H1 (cell line): ENCODE measurements at regions not wholly inside any gene's neighbourhood (a gene's known extent, or its start where the extent isn't known, plus 50 kb on each side); places are given as distances from the start of the nearest gene placed in this dataset.

Source experiments
- CTCF ChIA-PET: fragments of 300-600 bp; sonication (Branson Sonifier 250); formaldehyde crosslinking; loops from one replicate; lab custom pipeline; 2021; ENCODE audit not compliant: partially characterized antibody; lab: Charles Lee
- POLR2A ChIA-PET: fragments of 300-600 bp; sonication (Branson Sonifier 250); formaldehyde crosslinking; loops from one replicate; lab custom pipeline; 2021; ENCODE audit warnings: inconsistent platforms; ENCODE audit not compliant: partially characterized antibody; lab: Charles Lee
- DNase-seq, 2 experiments: peaks; one replicate each; pipeline versions ENCODE4 v3.0.0 to v3.0.0-alpha.2; 2010 to 2022; ENCODE audit warnings: low spot score in 2 of 2, low read depth in 1 of 2, mixed read lengths in 1 of 2
- FAIRE-seq: peaks from 2 replicates; lab custom pipeline; 2011; peaks lifted over from hg19 to GRCh38; lab: Jason Lieb, UNC
- H2AFZ ChIP-seq: 2 replicates; pipeline ENCODE4 v1.8.1; 2012; ENCODE audit warnings: low read length, inconsistent platforms
- H2AK5ac ChIP-seq: 2 replicates; pipeline ENCODE4 v1.6.1; 2013; ENCODE audit warnings: low read depth, low read length
- H2BK120ac ChIP-seq: replicated peaks from 2 replicates; pipeline ENCODE3; 2013; ENCODE audit warnings: low read depth, low read length, inconsistent platforms
- H2BK12ac ChIP-seq: 2 replicates; pipeline ENCODE4 v1.6.1; 2013; ENCODE audit warnings: low read depth, low read length
- H2BK15ac ChIP-seq: 2 replicates; pipeline ENCODE4 v1.6.1; 2013; ENCODE audit warnings: low read length
- H2BK20ac ChIP-seq: 2 replicates; pipeline ENCODE4 v1.6.1; 2013; ENCODE audit warnings: low read length
- H2BK5ac ChIP-seq: 2 replicates; pipeline ENCODE4 v1.6.1; 2013; ENCODE audit warnings: low read depth, low read length
- H3K14ac ChIP-seq: 2 replicates; pipeline ENCODE4 v1.6.1; 2013; ENCODE audit warnings: inconsistent platforms; ENCODE audit not compliant: insufficient read length
- H3K18ac ChIP-seq: 2 replicates; pipeline ENCODE4 v1.6.1; 2013; ENCODE audit warnings: low read length; ENCODE audit errors: extremely low read depth
- H3K23ac ChIP-seq: 2 replicates; pipeline ENCODE4 v1.6.1; 2013; ENCODE audit warnings: inconsistent platforms; ENCODE audit not compliant: insufficient read length
- H3K23me2 ChIP-seq: 2 replicates; pipeline ENCODE4 v1.6.1; 2013; ENCODE audit warnings: low read depth, low read length
- H3K27ac ChIP-seq: 2 replicates; pipeline ENCODE4 v1.6.1; 2011; ENCODE audit warnings: low read depth, low read length, inconsistent platforms
- H3K27me3 ChIP-seq, 4 experiments: replicated peaks in 1 of 4; 1 replicate in 1 of 4; 2 replicates in 3 of 4; pipeline versions ENCODE4 v1.6.1 to v1.8.1; 2011 to 2013; ENCODE audit warnings: low read length in 3 of 4, mild to moderate bottlenecking in 3 of 4, inconsistent platforms in 2 of 4, mixed read lengths in 2 of 4, moderate library complexity in 1 of 4; ENCODE audit not compliant: control insufficient read depth in 3 of 4, insufficient read depth in 3 of 4; ENCODE audit errors: extremely low read depth in 1 of 4
- H3K36me3 ChIP-seq, 4 experiments: 2 replicates each; pipeline versions ENCODE4 v1.6.1 to v1.8.1; 2011 to 2013; ENCODE audit warnings: mild to moderate bottlenecking in 4 of 4, low read length in 3 of 4, moderate library complexity in 2 of 4, control low read depth in 1 of 4, inconsistent platforms in 1 of 4; ENCODE audit not compliant: insufficient read depth in 4 of 4, control insufficient read depth in 2 of 4
- H3K4ac ChIP-seq: replicated peaks from 2 replicates; pipeline ENCODE3; 2013; ENCODE audit warnings: low read length, low read depth, mixed read lengths, inconsistent platforms; ENCODE audit not compliant: insufficient read length
- H3K4me1 ChIP-seq, 4 experiments: replicated peaks in 1 of 4; 1 replicate in 1 of 4; 2 replicates in 3 of 4; pipeline versions ENCODE4 v1.6.1 to v1.8.1; 2011 to 2013; ENCODE audit warnings: low read length in 3 of 4, inconsistent platforms in 2 of 4, mixed read lengths in 1 of 4; ENCODE audit not compliant: insufficient read depth in 4 of 4, control insufficient read depth in 3 of 4
- H3K4me2 ChIP-seq, 2 experiments: 2 replicates each; pipeline versions ENCODE4 v1.6.1 to v1.8.1; 2011 to 2013; ENCODE audit warnings: low read depth in 2 of 2, low read length in 2 of 2, control low read depth in 1 of 2, inconsistent platforms in 1 of 2, mild to moderate bottlenecking in 1 of 2; ENCODE audit not compliant: insufficient read depth in 1 of 2
- H3K4me3 ChIP-seq, 4 experiments: fragments of 200-600, 300-600 bp in 1 of 4; sonication (generic), shearing (Covaris generic), sonication (Bioruptor Twin) in 1 of 4; 2 replicates each; pipeline versions ENCODE4 v1.5.1 to v1.8.1; 2011 to 2016; ENCODE audit warnings: low read length in 4 of 4, low read depth in 3 of 4, control low read depth in 2 of 4, inconsistent platforms in 2 of 4, mild to moderate bottlenecking in 2 of 4, mixed read lengths in 1 of 4, moderate library complexity in 1 of 4; ENCODE audit not compliant: insufficient read depth in 2 of 4; ENCODE audit errors: extremely low read depth in 1 of 4
- H3K56ac ChIP-seq: replicated peaks from 2 replicates; pipeline ENCODE3; 2013; ENCODE audit warnings: low read depth, mild to moderate bottlenecking, mixed read lengths, low read length, inconsistent platforms; ENCODE audit not compliant: insufficient read length
- H3K79me1 ChIP-seq: 2 replicates; pipeline ENCODE4 v1.6.1; 2013; ENCODE audit warnings: low read depth, low read length, control low read depth
- H3K79me2 ChIP-seq, 2 experiments: 2 replicates each; pipeline versions ENCODE4 v1.6.1 to v1.8.1; 2012 to 2013; ENCODE audit warnings: low read length in 2 of 2, mild to moderate bottlenecking in 2 of 2, inconsistent platforms in 1 of 2; ENCODE audit not compliant: insufficient read depth in 2 of 2, control insufficient read depth in 1 of 2
- H3K9ac ChIP-seq, 4 experiments: replicated peaks in 1 of 4; 1 replicate in 1 of 4; 2 replicates in 3 of 4; pipeline versions ENCODE4 v1.6.1 to v1.8.1; 2011 to 2013; ENCODE audit warnings: low read depth in 3 of 4, low read length in 3 of 4, control low read depth in 2 of 4, mild to moderate bottlenecking in 2 of 4, moderate library complexity in 2 of 4, inconsistent platforms in 1 of 4; ENCODE audit errors: extremely low read depth in 1 of 4
- H3K9me3 ChIP-seq, 2 experiments: 2 replicates each; pipeline versions ENCODE4 v1.6.1 to v1.8.1; 2012 to 2013; ENCODE audit warnings: mild to moderate bottlenecking in 2 of 2, moderate library complexity in 2 of 2, control low read depth in 1 of 2, inconsistent platforms in 1 of 2, low read depth in 1 of 2, low read length in 1 of 2, mixed read lengths in 1 of 2; ENCODE audit not compliant: insufficient read depth in 2 of 2
- H4K20me1 ChIP-seq, 2 experiments: replicated peaks in 1 of 2; 2 replicates each; pipeline versions ENCODE3 to v1.8.1; 2011 to 2013; ENCODE audit warnings: inconsistent platforms in 2 of 2, low read length in 2 of 2, mild to moderate bottlenecking in 1 of 2; ENCODE audit not compliant: insufficient read depth in 2 of 2, control insufficient read depth in 1 of 2
- H4K5ac ChIP-seq: 2 replicates; pipeline ENCODE4 v1.6.1; 2013; ENCODE audit warnings: low read length, low read depth, mixed read lengths, inconsistent platforms; ENCODE audit not compliant: insufficient read length
- H4K8ac ChIP-seq: 2 replicates; pipeline ENCODE4 v1.8.0; 2013; ENCODE audit warnings: mild to moderate bottlenecking, moderate library complexity, low read length, inconsistent platforms; ENCODE audit not compliant: insufficient read depth; ENCODE audit errors: extremely low read depth
- H4K91ac ChIP-seq: replicated peaks from 2 replicates; pipeline ENCODE3; 2013; ENCODE audit warnings: low read length, mixed read lengths, inconsistent platforms; ENCODE audit not compliant: insufficient read length
- BACH1 ChIP-seq: IDR thresholded peaks from 2 replicates; pipeline ENCODE4 v1.6.1; 2012; ENCODE audit warnings: low read length, improper control_type of control experiment
- CBX8 ChIP-seq: fragments of 300-800, 300-1000 bp; sonication (generic); IDR thresholded peaks from 2 replicates; pipeline ENCODE4 v1.7.1; 2016; ENCODE audit warnings: low read depth, low read length, borderline replicate concordance
- GTF2F1 ChIP-seq: IDR thresholded peaks from 2 replicates; pipeline ENCODE4 v1.6.1; 2012; ENCODE audit warnings: low read depth, low read length, improper control_type of control experiment, borderline replicate concordance
- JUN ChIP-seq: IDR thresholded peaks from 2 replicates; pipeline ENCODE4 v1.6.1; 2011; ENCODE audit warnings: low read depth, mild to moderate bottlenecking, improper control_type of control experiment, low read length
- KDM4A ChIP-seq: IDR thresholded peaks from one replicate; pipeline ENCODE4 v1.7.1; 2012; ENCODE audit warnings: low read depth, mild to moderate bottlenecking, moderate library complexity, low read length, inconsistent platforms; ENCODE audit not compliant: severe bottlenecking
- NRF1 ChIP-seq: IDR thresholded peaks from 2 replicates; pipeline ENCODE4 v1.6.1; 2011; ENCODE audit warnings: mild to moderate bottlenecking, low read depth, low read length, improper control_type of control experiment
- POLR2A ChIP-seq, 2 experiments: IDR thresholded peaks; 1 replicate in 1 of 2; 2 replicates in 1 of 2; pipeline ENCODE4 v1.6.1; 2011; ENCODE audit warnings: low read depth in 2 of 2, low read length in 2 of 2, mild to moderate bottlenecking in 2 of 2; ENCODE audit errors: control extremely low read depth in 1 of 2
- POU5F1 ChIP-seq: IDR thresholded peaks from 2 replicates; pipeline ENCODE4 v1.6.1; 2011; ENCODE audit warnings: low read depth, mild to moderate bottlenecking, low read length, moderate library complexity
- RBBP5 ChIP-seq: IDR thresholded peaks from 2 replicates; pipeline ENCODE4 v1.7.1; 2012; ENCODE audit warnings: low read depth, mild to moderate bottlenecking, inconsistent platforms, low read length, moderate library complexity, borderline replicate concordance
- TBP ChIP-seq: IDR thresholded peaks from 2 replicates; pipeline ENCODE4 v1.6.1; 2011; ENCODE audit warnings: low read depth, low read length, improper control_type of control experiment
- ZNF274 ChIP-seq: IDR thresholded peaks from 2 replicates; pipeline ENCODE4 v1.7.0; 2012; ENCODE audit warnings: low read length, borderline replicate concordance; ENCODE audit errors: extremely low read depth
- WGBS, 2 experiments: shearing (Covaris generic) in 1 of 2; methylation state at CpG; one replicate each; pipeline versions ENCODE4 v1.1.6 to v1.1.7; 2013 to 2015; ENCODE audit warnings: low lambda C conversion rate in 2 of 2, mixed read lengths in 2 of 2, inconsistent platforms in 1 of 2, low coverage in 1 of 2, missing lambda C conversion rate in 1 of 2; ENCODE audit not compliant: insufficient replicate concordance in 2 of 2, insufficient coverage in 1 of 2, insufficient read length in 1 of 2; ENCODE audit errors: extremely low coverage in 1 of 2, missing lambda C conversion rate in 1 of 2; 5-methylcytosine and 5-hydroxymethylcytosine counted together
- TF ChIP-seq, protein P1 (sequence below), 3 experiments: IDR thresholded peaks; 1 replicate in 2 of 3; 2 replicates in 1 of 3; pipeline versions ENCODE4 v1.5.1 to v1.6.1; 2011; ENCODE audit warnings: low read length in 3 of 3, mild to moderate bottlenecking in 3 of 3, inconsistent platforms in 2 of 3, low read depth in 1 of 3, moderate library complexity in 1 of 3; ENCODE audit not compliant: insufficient read depth in 1 of 3; ENCODE audit errors: control extremely low read depth in 1 of 3

DNA sequence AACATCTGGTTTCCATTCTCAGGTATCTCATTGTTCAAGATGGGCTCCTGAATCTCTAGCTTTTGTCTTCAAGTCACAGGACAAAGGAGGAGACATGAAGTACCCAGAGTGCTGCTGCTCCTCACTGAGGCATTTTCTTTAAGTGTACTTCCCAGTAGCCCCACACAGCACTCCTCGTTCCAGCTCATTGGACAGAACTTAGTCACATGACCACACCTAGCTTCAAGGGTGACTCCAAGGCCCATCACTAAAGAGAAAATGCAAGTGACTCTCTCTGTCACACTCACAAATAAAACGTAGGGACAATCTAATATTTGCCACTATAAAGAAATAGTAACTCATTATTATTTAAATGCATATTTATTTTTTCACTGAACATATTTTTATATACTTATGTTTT lies 58.3 kb upstream of the NEUROD6 start:
- H2AK5ac ChIP-seq: no peak overlapping the region
- no peak for FAIRE-seq
- ChIA-PET CTCF (interaction anchor here (0.7 to 1.6 kb wide), 2 partner anchors 97 to 235 kb away, joined by 3 to 4 read pairs; no protein-coding TSS in a partner anchor), POLR2A (no interaction called here)
- no peak for TF ChIP-seq CBX8
- no peak for TF ChIP-seq POLR2A (IDR thresholded peaks at IDR 0.05; ENCODE audit: control extremely low read depth in 1 of 2, low read depth in 2 of 2, low read length in 2 of 2)
- TF ChIP-seq JUN: no peak
- no peak for TF ChIP-seq KDM4A
- TF ChIP-seq, protein P1, sequence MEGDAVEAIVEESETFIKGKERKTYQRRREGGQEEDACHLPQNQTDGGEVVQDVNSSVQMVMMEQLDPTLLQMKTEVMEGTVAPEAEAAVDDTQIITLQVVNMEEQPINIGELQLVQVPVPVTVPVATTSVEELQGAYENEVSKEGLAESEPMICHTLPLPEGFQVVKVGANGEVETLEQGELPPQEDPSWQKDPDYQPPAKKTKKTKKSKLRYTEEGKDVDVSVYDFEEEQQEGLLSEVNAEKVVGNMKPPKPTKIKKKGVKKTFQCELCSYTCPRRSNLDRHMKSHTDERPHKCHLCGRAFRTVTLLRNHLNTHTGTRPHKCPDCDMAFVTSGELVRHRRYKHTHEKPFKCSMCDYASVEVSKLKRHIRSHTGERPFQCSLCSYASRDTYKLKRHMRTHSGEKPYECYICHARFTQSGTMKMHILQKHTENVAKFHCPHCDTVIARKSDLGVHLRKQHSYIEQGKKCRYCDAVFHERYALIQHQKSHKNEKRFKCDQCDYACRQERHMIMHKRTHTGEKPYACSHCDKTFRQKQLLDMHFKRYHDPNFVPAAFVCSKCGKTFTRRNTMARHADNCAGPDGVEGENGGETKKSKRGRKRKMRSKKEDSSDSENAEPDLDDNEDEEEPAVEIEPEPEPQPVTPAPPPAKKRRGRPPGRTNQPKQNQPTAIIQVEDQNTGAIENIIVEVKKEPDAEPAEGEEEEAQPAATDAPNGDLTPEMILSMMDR (IDR thresholded peaks at IDR 0.05; ENCODE audit: control extremely low read depth in 1 of 3, insufficient read depth in 1 of 3, low read depth in 1 of 3, low read length in 3 of 3): no peak
- TF ChIP-seq BACH1: no peak
- no peak for TF ChIP-seq POU5F1
- no peak for TF ChIP-seq ZNF274
- TF ChIP-seq GTF2F1: no peak
- no peak for TF ChIP-seq TBP
- TF ChIP-seq RBBP5: no peak
- no peak for TF ChIP-seq NRF1
- no peaks in the 10 kb centered on the region for H4K20me1 ChIP-seq
- no peak overlapping the region for H3K4ac ChIP-seq
- no peaks in the 10 kb centered on the region for H3K27me3 ChIP-seq
- H3K18ac ChIP-seq: no peak overlapping the region
- H4K8ac ChIP-seq: no peak overlapping the region
- peak overlapping the region; percentile 99 for H2AFZ ChIP-seq
- H3K79me2 ChIP-seq: no peaks in the 10 kb centered on the region
- H3K4me2 ChIP-seq: no peak overlapping the region
- H2BK5ac ChIP-seq: no peak overlapping the region
- no peak overlapping the region for H4K91ac ChIP-seq
- no peak for DNase-seq
- H3K36me3 ChIP-seq: no peaks in the 10 kb centered on the region
- H3K9ac ChIP-seq: no peak overlapping the region
- H2BK120ac ChIP-seq: no peak overlapping the region
- no peak overlapping the region for H2BK12ac ChIP-seq
- no peak overlapping the region for H4K5ac ChIP-seq
- H3K14ac ChIP-seq: no peak overlapping the region
- H3K27ac ChIP-seq: no peak overlapping the region
- no peak overlapping the region for H2BK20ac ChIP-seq
- 84% methylated on average over 2 of the region's 2 CpGs; no CpG with 5 or more reads in 1 of the 2 experiments for WGBS, 2 experiments
- H2BK15ac ChIP-seq: no peak overlapping the region
- H3K79me1 ChIP-seq: no peaks in the 10 kb centered on the region
- H3K23me2 ChIP-seq: no peaks in the 10 kb centered on the region
- H3K23ac ChIP-seq: no peak overlapping the region
- H3K4me1 ChIP-seq: no peaks in the 10 kb centered on the region
- H3K9me3 ChIP-seq: no peaks in the 10 kb centered on the region
- no peak overlapping the region for H3K56ac ChIP-seq
- no peak overlapping the region for H3K4me3 ChIP-seq
